ENCODE measurements at regions not wholly inside any gene's neighbourhood (a gene's known extent, or its start where the extent isn't known, plus 50 kb on each side); places are given as distances from the start of the nearest gene placed in this dataset.

- Histone ChIP-seq H2AFZ (ENCODE audit: insufficient read depth, low read depth, low read length, poor library complexity, severe bottlenecking) (no peak overlapping the region), H3K27me3 (ENCODE audit: control insufficient read depth in 2 of 2, insufficient read depth in 2 of 2, low read length in 2 of 2) (no peaks in the 10 kb centered on the region), H3K4me3 (replicated peaks in 1 of 3; ENCODE audit: low read depth in 2 of 3, low read length in 3 of 3) (no peak overlapping the region), H3K27ac (ENCODE audit: low read depth in 1 of 2, low read length in 2 of 2) (no peak overlapping the region), H3K36me3 (replicated peaks in 1 of 2; ENCODE audit: control insufficient read depth in 1 of 2, insufficient read depth in 2 of 2, low read length in 2 of 2) (no peaks in the 10 kb centered on the region), H4K20me1 (ENCODE audit: insufficient read depth, low read length) (peaks cover 84% of the 10 kb centered on the region), H3K79me2 (ENCODE audit: insufficient read depth, low read length) (no peaks in the 10 kb centered on the region), H3K9ac (ENCODE audit: insufficient read depth, low read length, poor library complexity, severe bottlenecking) (no peak overlapping the region), H3K4me2 (replicated peaks; ENCODE audit: extremely low read depth, low read length, poor library complexity, severe bottlenecking) (no peak overlapping the region), H3K9me3 (replicated peaks in 1 of 2; ENCODE audit: control insufficient read depth in 1 of 2, insufficient read depth in 1 of 2, low read length in 2 of 2) (no peaks in the 10 kb centered on the region), H3K4me1 (ENCODE audit: control insufficient read depth in 1 of 2, insufficient read depth in 2 of 2, low read length in 2 of 2) (no peaks in the 10 kb centered on the region)
- WGBS (ENCODE audit: insufficient coverage), result 97% methylated on average over 4 of the region's 4 CpGs
- intact Hi-C loops (cut with micrococcal nuclease), result no loop called here
- peaks cover under 1% of the 10 kb centered on the region for H3K4me1 Mint-ChIP-seq
- H3K4me3 Mint-ChIP-seq, result no peak overlapping the region
- peaks cover 11 to 22% of the 10 kb centered on the region in 2 donors for H3K36me3 Mint-ChIP-seq
- DNase-seq, result no peak
- no peaks in the 10 kb centered on the region for H3K27me3 Mint-ChIP-seq (ENCODE audit: low read depth in 3 of 3)
- TF ChIP-seq CTCF (IDR thresholded peaks at IDR 0.05), result no peak
- H3K27ac Mint-ChIP-seq, result peak overlapping the region in 1 of 7 donors; percentile 3
- H3K9me3 Mint-ChIP-seq, result no peaks in the 10 kb centered on the region
Measured at GRCh38 chr7:130985361-130985760, 251.4 kb upstream of the KLF14 start.

- intact Hi-C loops (cut with micrococcal nuclease), result no loop called here
- Histone ChIP-seq H3K79me2 (ENCODE audit: insufficient read depth, low read length) (no peaks in the 10 kb centered on the region), H3K9me3 (replicated peaks in 1 of 2; ENCODE audit: control insufficient read depth in 1 of 2, insufficient read depth in 1 of 2, low read length in 2 of 2) (no peaks in the 10 kb centered on the region), H3K9ac (ENCODE audit: insufficient read depth, low read length, poor library complexity, severe bottlenecking) (no peak overlapping the region), H3K27ac (ENCODE audit: low read depth in 1 of 2, low read length in 2 of 2) (no peak overlapping the region), H3K36me3 (replicated peaks in 1 of 2; ENCODE audit: control insufficient read depth in 1 of 2, insufficient read depth in 2 of 2, low read length in 2 of 2) (no peaks in the 10 kb centered on the region), H3K4me3 (replicated peaks in 1 of 3; ENCODE audit: low read depth in 2 of 3, low read length in 3 of 3) (no peak overlapping the region), H3K27me3 (ENCODE audit: control insufficient read depth in 2 of 2, insufficient read depth in 2 of 2, low read length in 2 of 2) (no peaks in the 10 kb centered on the region), H3K4me2 (replicated peaks; ENCODE audit: extremely low read depth, low read length, poor library complexity, severe bottlenecking) (no peak overlapping the region), H4K20me1 (ENCODE audit: insufficient read depth, low read length) (peaks cover 93% of the 10 kb centered on the region), H3K4me1 (ENCODE audit: control insufficient read depth in 1 of 2, insufficient read depth in 2 of 2, low read length in 2 of 2) (no peaks in the 10 kb centered on the region), H2AFZ (ENCODE audit: insufficient read depth, low read depth, low read length, poor library complexity, severe bottlenecking) (no peak overlapping the region)
- Mint-ChIP-seq H3K4me3 (no peak overlapping the region), H3K27ac (no peak overlapping the region), H3K4me1 (peaks cover 5% of the 10 kb centered on the region), H3K27me3 (ENCODE audit: low read depth in 3 of 3) (no peaks in the 10 kb centered on the region), H3K36me3 (peaks cover 11 to 22% of the 10 kb centered on the region in 2 donors), H3K9me3 (no peaks in the 10 kb centered on the region)
- DNase-seq, result no peak
- 61% methylated on average over 3 of the region's 7 CpGs for WGBS (ENCODE audit: insufficient coverage)
- no peak for TF ChIP-seq CTCF (IDR thresholded peaks at IDR 0.05)
Measured at GRCh38 chr7:130986261-130986690, 252.3 kb upstream of the KLF14 start.

Data from CD14-positive monocyte (primary cell).